ENCODE measurements at regions not wholly inside any gene's neighbourhood (a gene's known extent, or its start where the extent isn't known, plus 50 kb on each side); places are given as distances from the start of the nearest gene placed in this dataset.

- no peak overlapping the region for H3K27ac ChIP-seq (ENCODE audit: low read length)
- H3K4me1 ChIP-seq (ENCODE audit: control insufficient read depth, insufficient read depth, low read length): no peaks in the 10 kb centered on the region
- intact Hi-C loops (cut with DNase I): no loop called here
- no peak overlapping the region for H3K4me3 ChIP-seq (ENCODE audit: low read length)
- 92% methylated on average over 4 of the region's 4 CpGs for WGBS
- ATAC-seq: no peak
- H3K27me3 ChIP-seq (ENCODE audit: control insufficient read depth, insufficient read depth): no peaks in the 10 kb centered on the region
- no peak for DNase-seq
- no peaks in the 10 kb centered on the region for H3K9me3 ChIP-seq (ENCODE audit: control insufficient read depth, low read length)
Measured at GRCh38 chr2:11922294-11922693, 175.9 kb downstream of the LPIN1 start.

GRCh38 chr2:11923935-11924334 lies 177.5 kb downstream of the LPIN1 start:
- Histone ChIP-seq H3K9me3 (ENCODE audit: control insufficient read depth, low read length) (no peaks in the 10 kb centered on the region), H3K4me1 (ENCODE audit: control insufficient read depth, insufficient read depth, low read length) (no peaks in the 10 kb centered on the region), H3K27ac (ENCODE audit: low read length) (no peak overlapping the region), H3K4me3 (ENCODE audit: low read length) (no peak overlapping the region), H3K27me3 (ENCODE audit: control insufficient read depth, insufficient read depth) (no peaks in the 10 kb centered on the region)
- DNase-seq (no peak), ATAC-seq (no peak)
- intact Hi-C loops (cut with DNase I): no loop called here
- WGBS: 67% methylated on average over 5 of the region's 5 CpGs

GRCh38 chr2:11925295-11926066 lies 179.0 kb downstream of the LPIN1 start:
- Histone ChIP-seq H3K4me3 (ENCODE audit: low read length) (no peak overlapping the region), H3K4me1 (ENCODE audit: control insufficient read depth, insufficient read depth, low read length) (no peaks in the 10 kb centered on the region), H3K27ac (ENCODE audit: low read length) (no peak overlapping the region), H3K9me3 (ENCODE audit: control insufficient read depth, low read length) (no peaks in the 10 kb centered on the region), H3K27me3 (ENCODE audit: control insufficient read depth, insufficient read depth) (no peaks in the 10 kb centered on the region)
- WGBS: 91% methylated on average over 11 of the region's 11 CpGs
- DNase-seq (no peak), ATAC-seq (no peak)
- intact Hi-C loops (cut with DNase I): no loop called here

- peak in 1 of 2 donors; percentile 41 for ATAC-seq
- no peaks in the 10 kb centered on the region for H3K27me3 ChIP-seq (ENCODE audit: control insufficient read depth, insufficient read depth)
Measured at GRCh38 chr2:11930211-11930761, 183.9 kb downstream of the LPIN1 start.

GRCh38 chr2:11932048-11932512 lies 185.6 kb downstream of the LPIN1 start:
- H3K4me3 ChIP-seq (ENCODE audit: low read length): no peak overlapping the region
- DNase-seq: no peak
- no peaks in the 10 kb centered on the region for H3K9me3 ChIP-seq (ENCODE audit: control insufficient read depth, low read length)
- H3K27me3 ChIP-seq (ENCODE audit: control insufficient read depth, insufficient read depth): no peaks in the 10 kb centered on the region
- intact Hi-C loops (cut with DNase I): no loop called here
- no peaks in the 10 kb centered on the region for H3K4me1 ChIP-seq (ENCODE audit: control insufficient read depth, insufficient read depth, low read length)
- H3K27ac ChIP-seq (ENCODE audit: low read length): no peak overlapping the region
- no peak for ATAC-seq
- WGBS: 88% methylated on average over 7 of the region's 7 CpGs

More at GRCh38 chr2:11930211-11930761, 183.9 kb downstream of the LPIN1 start:
- no peak overlapping the region for H3K27ac ChIP-seq (ENCODE audit: low read length)
- no peaks in the 10 kb centered on the region for H3K4me1 ChIP-seq (ENCODE audit: control insufficient read depth, insufficient read depth, low read length)
- intact Hi-C loops (cut with DNase I): no loop called here
- no peak overlapping the region for H3K4me3 ChIP-seq (ENCODE audit: low read length)
- no peaks in the 10 kb centered on the region for H3K9me3 ChIP-seq (ENCODE audit: control insufficient read depth, low read length)
- 58% methylated on average over 11 of the region's 11 CpGs for WGBS
- no peak for DNase-seq

GRCh38 chr2:11932962-11933361 lies 186.5 kb downstream of the LPIN1 start:
- Histone ChIP-seq H3K9me3 (ENCODE audit: control insufficient read depth, low read length) (no peaks in the 10 kb centered on the region), H3K27me3 (ENCODE audit: control insufficient read depth, insufficient read depth) (no peaks in the 10 kb centered on the region), H3K4me3 (ENCODE audit: low read length) (no peak overlapping the region), H3K4me1 (ENCODE audit: control insufficient read depth, insufficient read depth, low read length) (no peaks in the 10 kb centered on the region), H3K27ac (ENCODE audit: low read length) (no peak overlapping the region)
- DNase-seq (no peak), ATAC-seq (peak in 1 of 2 donors; percentile 49)
- intact Hi-C loops (cut with DNase I): no loop called here
- 75% methylated on average over 3 of the region's 3 CpGs for WGBS

GRCh38 chr2:11933854-11934253 lies 187.4 kb downstream of the LPIN1 start:
- Histone ChIP-seq H3K4me1 (ENCODE audit: control insufficient read depth, insufficient read depth, low read length) (no peaks in the 10 kb centered on the region), H3K4me3 (ENCODE audit: low read length) (no peak overlapping the region), H3K27ac (ENCODE audit: low read length) (no peak overlapping the region), H3K9me3 (ENCODE audit: control insufficient read depth, low read length) (no peaks in the 10 kb centered on the region), H3K27me3 (ENCODE audit: control insufficient read depth, insufficient read depth) (no peaks in the 10 kb centered on the region)
- DNase-seq (no peak), ATAC-seq (no peak)
- 93% methylated on average over 3 of the region's 3 CpGs for WGBS
- intact Hi-C loops (cut with DNase I): no loop called here

- Histone ChIP-seq H3K27me3 (ENCODE audit: control insufficient read depth, insufficient read depth) (no peaks in the 10 kb centered on the region), H3K4me1 (ENCODE audit: control insufficient read depth, insufficient read depth, low read length) (no peaks in the 10 kb centered on the region), H3K27ac (ENCODE audit: low read length) (no peak overlapping the region), H3K4me3 (ENCODE audit: low read length) (no peak overlapping the region), H3K9me3 (ENCODE audit: control insufficient read depth, low read length) (no peaks in the 10 kb centered on the region)
- DNase-seq (no peak), ATAC-seq (no peak)
- WGBS: 94% methylated on average over 9 of the region's 9 CpGs
- intact Hi-C loops (cut with DNase I): no loop called here
Measured at GRCh38 chr2:11936761-11937160, 190.3 kb downstream of the LPIN1 start.

- 74% methylated on average over 11 of the region's 11 CpGs for WGBS
- Histone ChIP-seq H3K27me3 (ENCODE audit: control insufficient read depth, insufficient read depth) (no peaks in the 10 kb centered on the region), H3K9me3 (ENCODE audit: control insufficient read depth, low read length) (no peaks in the 10 kb centered on the region), H3K4me3 (ENCODE audit: low read length) (no peak overlapping the region), H3K4me1 (ENCODE audit: control insufficient read depth, insufficient read depth, low read length) (no peaks in the 10 kb centered on the region), H3K27ac (ENCODE audit: low read length) (peak overlapping the region; percentile 56)
- DNase-seq: peak; percentile 90 to 96 (median 93)
- intact Hi-C loops (cut with DNase I): no loop called here
- peak; percentile 95 to 97 for ATAC-seq
Measured at GRCh38 chr2:11938196-11938595, 191.8 kb downstream of the LPIN1 start.

- H3K9me3 ChIP-seq (ENCODE audit: control insufficient read depth, low read length): no peaks in the 10 kb centered on the region
- intact Hi-C loops (cut with DNase I): no loop called here
- DNase-seq (no peak), ATAC-seq (no peak)
- no peak overlapping the region for H3K4me3 ChIP-seq (ENCODE audit: low read length)
- no peaks in the 10 kb centered on the region for H3K27me3 ChIP-seq (ENCODE audit: control insufficient read depth, insufficient read depth)
- WGBS: 95% methylated on average over 2 of the region's 2 CpGs
- no peaks in the 10 kb centered on the region for H3K4me1 ChIP-seq (ENCODE audit: control insufficient read depth, insufficient read depth, low read length)
- H3K27ac ChIP-seq (ENCODE audit: low read length): no peak overlapping the region
Measured at GRCh38 chr2:11939523-11939922, 193.1 kb downstream of the LPIN1 start.

GRCh38 chr2:11940121-11940743 lies 193.8 kb downstream of the LPIN1 start:
- WGBS: 94% methylated on average over 3 of the region's 3 CpGs
- Histone ChIP-seq H3K27me3 (ENCODE audit: control insufficient read depth, insufficient read depth) (no peaks in the 10 kb centered on the region), H3K9me3 (ENCODE audit: control insufficient read depth, low read length) (no peaks in the 10 kb centered on the region), H3K4me1 (ENCODE audit: control insufficient read depth, insufficient read depth, low read length) (no peaks in the 10 kb centered on the region), H3K4me3 (ENCODE audit: low read length) (no peak overlapping the region), H3K27ac (ENCODE audit: low read length) (no peak overlapping the region)
- intact Hi-C loops (cut with DNase I): no loop called here
- ATAC-seq: no peak
- DNase-seq: no peak
